Stimulated activated naive B cell treated with anti-CD40 and anti-IgM and Interleukin-4, amounts not matched to agents 10 μg/mL and 1 μg/mL and 100 μg/mL, for 72 hours (primary cell): ENCODE measurements at regions not wholly inside any gene's neighbourhood (a gene's known extent, or its start where the extent isn't known, plus 50 kb on each side); places are given as distances from the start of the nearest gene placed in this dataset.
"Not testable (repeated sequence)": the region's sequence is repeated elsewhere in the genome, so short reads cannot be mapped to it uniquely, and the experiment has no call there.

Experiments
- ATAC-seq, 2 donors: fragments of 150-1000 bp; cut with Tn5 transposase; replicated peaks; 2 replicates each; pipeline ENCODE4 v1.10.0; 2021; ENCODE audit warnings: moderate library complexity in 1 of 2
- DNase-seq: peaks from one replicate; pipeline ENCODE4 v3.0.0; 2021
- H3K27ac Mint-ChIP-seq: one replicate; pipeline ENCODE4 v1.8.0; 2022; ENCODE audit warnings: mild to moderate bottlenecking, mixed read lengths
- H3K27me3 Mint-ChIP-seq, 2 donors: one replicate each; pipeline ENCODE4 v1.8.0; 2022; ENCODE audit warnings: mixed read lengths in 2 of 2
- H3K36me3 Mint-ChIP-seq, 2 donors: one replicate each; pipeline ENCODE4 v1.8.0; 2022; ENCODE audit warnings: mixed read lengths in 2 of 2, mild to moderate bottlenecking in 1 of 2
- H3K4me1 Mint-ChIP-seq, 2 donors: one replicate each; pipeline ENCODE4 v1.8.0; 2022; ENCODE audit warnings: mixed read lengths in 2 of 2, mild to moderate bottlenecking in 1 of 2
- H3K4me3 Mint-ChIP-seq, 2 donors: one replicate each; pipeline ENCODE4 v1.8.0; 2022; ENCODE audit warnings: mild to moderate bottlenecking in 2 of 2, mixed read lengths in 2 of 2, moderate library complexity in 1 of 2
- H3K9me3 Mint-ChIP-seq, 2 donors: one replicate each; pipeline ENCODE4 v1.8.0; 2022; ENCODE audit warnings: mixed read lengths in 2 of 2, mild to moderate bottlenecking in 1 of 2

- H3K27ac Mint-ChIP-seq = no peak overlapping the region
- H3K4me1 Mint-ChIP-seq = peaks cover 5 to 12% of the 10 kb centered on the region in 2 donors
- H3K4me3 Mint-ChIP-seq = peak overlapping the region; percentile 7 to 42
- H3K36me3 Mint-ChIP-seq = peaks cover 0 to 3% of the 10 kb centered on the region in 2 donors
- ATAC-seq (peak; percentile 73 to 82), DNase-seq (no peak)
- peaks cover 10 to 15% of the 10 kb centered on the region in 2 donors for H3K27me3 Mint-ChIP-seq
- H3K9me3 Mint-ChIP-seq = peaks cover 0 to 3% of the 10 kb centered on the region in 2 donors
Measured at GRCh38 chr1:242813490-242814091, 289.1 kb upstream of the PLD5 start.

GRCh38 chr1:242811092-242811840 is 286.8 kb upstream of the PLD5 start:
- no peak overlapping the region for H3K27ac Mint-ChIP-seq
- DNase-seq = no peak
- peaks cover 0 to 3% of the 10 kb centered on the region in 2 donors for H3K9me3 Mint-ChIP-seq
- H3K4me3 Mint-ChIP-seq = no peak overlapping the region
- ATAC-seq = no peak
- peaks cover 0 to 3% of the 10 kb centered on the region in 2 donors for H3K36me3 Mint-ChIP-seq
- H3K4me1 Mint-ChIP-seq = peaks cover 5 to 12% of the 10 kb centered on the region in 2 donors
- peaks cover 10 to 15% of the 10 kb centered on the region in 2 donors for H3K27me3 Mint-ChIP-seq

- ATAC-seq (no peak), DNase-seq (no peak)
- Mint-ChIP-seq H3K4me3 (no peak overlapping the region), H3K27ac (no peak overlapping the region), H3K36me3 (no peaks in the 10 kb centered on the region), H3K4me1 (no peaks in the 10 kb centered on the region), H3K27me3 (peaks cover 0 to 5% of the 10 kb centered on the region in 2 donors), H3K9me3 (no peaks in the 10 kb centered on the region)
Measured at GRCh38 chr1:242806324-242806723, 281.8 kb upstream of the PLD5 start.

GRCh38 chr1:242805360-242805759 is 280.9 kb upstream of the PLD5 start:
- not testable (repeated sequence) for H3K9me3 Mint-ChIP-seq, H3K4me3 Mint-ChIP-seq, ATAC-seq

GRCh38 chr1:242802973-242803372 is 278.5 kb upstream of the PLD5 start:
- H3K9me3 Mint-ChIP-seq = no peaks in the 10 kb centered on the region
- H3K27me3 Mint-ChIP-seq = peaks cover 0 to 5% of the 10 kb centered on the region in 2 donors
- no peak for ATAC-seq
- H3K36me3 Mint-ChIP-seq = no peaks in the 10 kb centered on the region
- no peak overlapping the region for H3K4me3 Mint-ChIP-seq
- H3K27ac Mint-ChIP-seq = no peak overlapping the region
- H3K4me1 Mint-ChIP-seq = peaks cover 2 to 4% of the 10 kb centered on the region in 2 donors
- DNase-seq = no peak

More at GRCh38 chr1:242805360-242805759, 280.9 kb upstream of the PLD5 start:
- DNase-seq, H3K27me3 Mint-ChIP-seq, H3K36me3 Mint-ChIP-seq, H3K4me1 Mint-ChIP-seq, H3K27ac Mint-ChIP-seq: not testable (repeated sequence)

- H3K27ac Mint-ChIP-seq = no peak overlapping the region
- DNase-seq = no peak
- H3K27me3 Mint-ChIP-seq = peaks cover 4 to 11% of the 10 kb centered on the region in 2 donors
- peaks cover 0 to 2% of the 10 kb centered on the region in 2 donors for H3K9me3 Mint-ChIP-seq
- H3K4me1 Mint-ChIP-seq = peaks cover 2 to 4% of the 10 kb centered on the region in 2 donors
- ATAC-seq = peak; percentile 80 to 81
- no peaks in the 10 kb centered on the region for H3K36me3 Mint-ChIP-seq
- H3K4me3 Mint-ChIP-seq = no peak overlapping the region
Measured at GRCh38 chr1:242800521-242800920, 276.0 kb upstream of the PLD5 start.

GRCh38 chr1:242797856-242798255 is 273.4 kb upstream of the PLD5 start:
- peaks cover 2 to 4% of the 10 kb centered on the region in 2 donors for H3K4me1 Mint-ChIP-seq
- H3K9me3 Mint-ChIP-seq = peaks cover 0 to 5% of the 10 kb centered on the region in 2 donors
- no peak overlapping the region for H3K27ac Mint-ChIP-seq
- H3K27me3 Mint-ChIP-seq = peaks cover 4 to 11% of the 10 kb centered on the region in 2 donors
- DNase-seq = no peak
- no peak overlapping the region for H3K4me3 Mint-ChIP-seq
- no peaks in the 10 kb centered on the region for H3K36me3 Mint-ChIP-seq
- ATAC-seq = no peak

GRCh38 chr1:242788771-242789170 is 264.3 kb upstream of the PLD5 start:
- Mint-ChIP-seq H3K4me3 (peak overlapping the region in 1 of 2 donors; percentile 36), H3K4me1 (peaks cover 39 to 71% of the 10 kb centered on the region in 2 donors), H3K36me3 (peaks cover 13 to 18% of the 10 kb centered on the region in 2 donors), H3K9me3 (peaks cover 14 to 16% of the 10 kb centered on the region in 2 donors), H3K27ac (peak overlapping the region; percentile 2), H3K27me3 (no peaks in the 10 kb centered on the region)
- ATAC-seq (peak; percentile 75 to 76), DNase-seq (no peak)

- peaks cover 14 to 16% of the 10 kb centered on the region in 2 donors for H3K9me3 Mint-ChIP-seq
- no peaks in the 10 kb centered on the region for H3K27me3 Mint-ChIP-seq
- DNase-seq (no peak), ATAC-seq (no peak)
- peaks cover 40 to 73% of the 10 kb centered on the region in 2 donors for H3K4me1 Mint-ChIP-seq
- H3K27ac Mint-ChIP-seq = no peak overlapping the region
- H3K36me3 Mint-ChIP-seq = peaks cover 13 to 18% of the 10 kb centered on the region in 2 donors
- no peak overlapping the region for H3K4me3 Mint-ChIP-seq
Measured at GRCh38 chr1:242787968-242788367, 263.5 kb upstream of the PLD5 start.

GRCh38 chr1:242784807-242785206 is 260.3 kb upstream of the PLD5 start:
- no peak for ATAC-seq
- Mint-ChIP-seq H3K27ac (peak overlapping the region; percentile 89), H3K4me3 (no peak overlapping the region), H3K36me3 (peaks cover 5 to 9% of the 10 kb centered on the region in 2 donors), H3K9me3 (peaks cover 6 to 7% of the 10 kb centered on the region in 2 donors), H3K4me1 (peaks cover 35 to 62% of the 10 kb centered on the region in 2 donors), H3K27me3 (no peaks in the 10 kb centered on the region)
- no peak for DNase-seq

- peaks cover 5 to 9% of the 10 kb centered on the region in 2 donors for H3K36me3 Mint-ChIP-seq
- H3K9me3 Mint-ChIP-seq = peaks cover 5 to 6% of the 10 kb centered on the region in 2 donors
- ATAC-seq = peak; percentile 77 to 85
- H3K4me1 Mint-ChIP-seq = peaks cover 31 to 55% of the 10 kb centered on the region in 2 donors
- peak overlapping the region; percentile 47 to 57 for H3K4me3 Mint-ChIP-seq
- DNase-seq = peak; percentile 32
- H3K27ac Mint-ChIP-seq = peak overlapping the region; percentile 89
- no peaks in the 10 kb centered on the region for H3K27me3 Mint-ChIP-seq
Measured at GRCh38 chr1:242784084-242784483, 259.6 kb upstream of the PLD5 start.

- Mint-ChIP-seq H3K4me1 (no peaks in the 10 kb centered on the region), H3K36me3 (peaks cover 2 to 3% of the 10 kb centered on the region in 2 donors), H3K27ac (no peak overlapping the region), H3K4me3 (no peak overlapping the region), H3K9me3 (peaks cover 0 to 7% of the 10 kb centered on the region in 2 donors), H3K27me3 (no peaks in the 10 kb centered on the region)
- DNase-seq (no peak), ATAC-seq (no peak)
Measured at GRCh38 chr1:242774256-242774655, 249.8 kb upstream of the PLD5 start.

GRCh38 chr1:242770366-242770765 is 245.9 kb upstream of the PLD5 start:
- H3K36me3 Mint-ChIP-seq = peaks cover 7 to 8% of the 10 kb centered on the region in 2 donors
- H3K4me1 Mint-ChIP-seq = no peaks in the 10 kb centered on the region
- H3K4me3 Mint-ChIP-seq = no peak overlapping the region
- H3K27me3 Mint-ChIP-seq = no peaks in the 10 kb centered on the region
- DNase-seq (no peak), ATAC-seq (no peak)
- H3K9me3 Mint-ChIP-seq = peaks cover 4 to 20% of the 10 kb centered on the region in 2 donors
- H3K27ac Mint-ChIP-seq = no peak overlapping the region

GRCh38 chr1:242764161-242764560 is 239.7 kb upstream of the PLD5 start:
- Mint-ChIP-seq H3K27me3 (no peaks in the 10 kb centered on the region), H3K36me3 (peaks cover 10 to 19% of the 10 kb centered on the region in 2 donors), H3K9me3 (peaks cover 15 to 17% of the 10 kb centered on the region in 2 donors), H3K27ac (no peak overlapping the region), H3K4me3 (no peak overlapping the region), H3K4me1 (no peaks in the 10 kb centered on the region)
- no peak for ATAC-seq
- DNase-seq = no peak

- H3K36me3 Mint-ChIP-seq = peaks cover 10 to 19% of the 10 kb centered on the region in 2 donors
- DNase-seq = no peak
- no peak overlapping the region for H3K27ac Mint-ChIP-seq
- H3K4me1 Mint-ChIP-seq = no peaks in the 10 kb centered on the region
- H3K9me3 Mint-ChIP-seq = peaks cover 13 to 21% of the 10 kb centered on the region in 2 donors
- ATAC-seq = no peak
- no peak overlapping the region for H3K4me3 Mint-ChIP-seq
- no peaks in the 10 kb centered on the region for H3K27me3 Mint-ChIP-seq
Measured at GRCh38 chr1:242761556-242761955, 237.1 kb upstream of the PLD5 start.
